Pancreas (tissue), 10 donors: ENCODE measurements at regions not wholly inside any gene's neighbourhood (a gene's known extent, or its start where the extent isn't known, plus 50 kb on each side); places are given as distances from the start of the nearest gene placed in this dataset.

ENCODE experiments used
- ATAC-seq, 4 donors: fragments of 200-7000 bp; cut with Tn5 transposase; one replicate each; pipeline versions ENCODE4 v1.8.0 to v1.9.1; 2020; ENCODE audit warnings: mild to moderate bottlenecking in 4 of 4, moderate library complexity in 4 of 4
- DNase-seq, 6 donors: peaks; one replicate each; pipeline ENCODE4 v3.0.0-alpha.2; 2020
- FAIRE-seq: peaks from 2 replicates; lab custom pipeline; 2012; peaks lifted over from hg19 to GRCh38; lab: Jason Lieb, UNC
- H3K27ac ChIP-seq, 4 donors: fragments of 200-600 bp; sonication (generic); 1 replicate in 3 of 4; 2 replicates in 1 of 4; pipeline versions ENCODE4 v1.5.0 to v1.8.0; 2020
- H3K27me3 ChIP-seq, 4 donors: fragments of 200-600 bp; one replicate each; pipeline ENCODE4 v1.8.0; 2021
- H3K36me3 ChIP-seq, 3 donors: fragments of 200-600 bp; sonication (generic) in 1 of 3; one replicate each; pipeline versions ENCODE4 v1.5.0 to v1.8.0; 2020 to 2021
- H3K4me1 ChIP-seq, 3 donors: fragments of 200-600 bp; one replicate each; pipeline ENCODE4 v1.8.0; 2021
- H3K4me3 ChIP-seq, 4 donors: fragments of 200-600 bp; sonication (generic) in 2 of 4; one replicate each; pipeline versions ENCODE4 v1.5.0 to v1.8.0; 2020 to 2021
- H3K9me3 ChIP-seq, 4 donors: fragments of 200-600 bp; one replicate each; pipeline ENCODE4 v1.8.0; 2021
- CTCF ChIP-seq, 4 donors: fragments of 200-600 bp; sonication (generic) in 3 of 4; IDR thresholded peaks; one replicate each; pipeline versions ENCODE4 v1.5.0 to v1.8.0; 2021; ENCODE audit warnings: antibody characterized with exemption in 4 of 4
- WGBS, 2 donors: extraction: QIAGEN DNeasy Blood & Tissue Kit; methylation state at CpG; one replicate each; pipeline ENCODE4 v1.1.7; 2013; 5-methylcytosine and 5-hydroxymethylcytosine counted together
- intact Hi-C, 3 donors: fragments of 100-400 bp; cut with DNase I; formaldehyde crosslinking; loops; one replicate each; pipeline versions ENCODE4 v1.11.1 to v1.14.2; 2022
- donor health status: healthy with polysubstance abuse.
- donor health status: DM: no; HTN: no; CAD: no; lungs with moderate emphysema.
- donor health status: DM: no; HTN: no; CAD: no.
- donor health status: control.
- donor health status: control.
- donor health status: Bipolar disorder and iron deficiency.
- donor health status: DM: yes; HTN: yes; CAD: no.
- donor health status: DM: no; HTN: no; CAD: no.
- donor health status: DM: no; HTN: no; CAD: no.
- donor health status: DM: yes; HTN: yes; CAD: no.

- no peak overlapping the region for H3K27ac ChIP-seq
- no peak overlapping the region for H3K4me3 ChIP-seq
- no peaks in the 10 kb centered on the region for H3K9me3 ChIP-seq
- TF ChIP-seq CTCF (IDR thresholded peaks at IDR 0.05): no peak
- FAIRE-seq (no peak), ATAC-seq (no peak), DNase-seq (no peak)
- intact Hi-C loops: no loop called here
- H3K36me3 ChIP-seq: no peaks in the 10 kb centered on the region
- no peaks in the 10 kb centered on the region for H3K4me1 ChIP-seq
- no peaks in the 10 kb centered on the region for H3K27me3 ChIP-seq
- 85 to 89% methylated on average over 2 of the region's 2 CpGs for WGBS, 2 donors
Observed at GRCh38 chr1:87572891-87573290, 244.2 kb downstream of the LMO4 start.

GRCh38 chr1:87575528-87575927 is 246.8 kb downstream of the LMO4 start:
- Histone ChIP-seq H3K36me3 (no peaks in the 10 kb centered on the region), H3K9me3 (no peaks in the 10 kb centered on the region), H3K27ac (no peak overlapping the region), H3K4me3 (no peak overlapping the region), H3K4me1 (no peaks in the 10 kb centered on the region), H3K27me3 (no peaks in the 10 kb centered on the region)
- intact Hi-C loops: no loop called here
- FAIRE-seq: no peak
- TF ChIP-seq CTCF (IDR thresholded peaks at IDR 0.05): no peak
- 68 to 72% methylated on average over 3 of the region's 3 CpGs for WGBS, 2 donors
- DNase-seq: no peak
- ATAC-seq: no peak

GRCh38 chr1:87578464-87578863 is 249.8 kb downstream of the LMO4 start:
- Histone ChIP-seq H3K27me3 (no peaks in the 10 kb centered on the region), H3K4me1 (no peaks in the 10 kb centered on the region), H3K27ac (no peak overlapping the region), H3K9me3 (no peaks in the 10 kb centered on the region), H3K4me3 (no peak overlapping the region), H3K36me3 (no peaks in the 10 kb centered on the region)
- intact Hi-C loops: no loop called here
- no peak for ATAC-seq
- TF ChIP-seq CTCF (IDR thresholded peaks at IDR 0.05): no peak
- no peak for FAIRE-seq
- no peak for DNase-seq
- 19 to 21% methylated on average over 3 of the region's 3 CpGs for WGBS, 2 donors

- H3K4me3 ChIP-seq: no peak overlapping the region
- H3K27ac ChIP-seq: no peak overlapping the region
- ATAC-seq: no peak
- 55 to 70% methylated on average over 4 of the region's 4 CpGs for WGBS, 2 donors
- intact Hi-C loops: no loop called here
- no peaks in the 10 kb centered on the region for H3K9me3 ChIP-seq
- no peak for TF ChIP-seq CTCF (IDR thresholded peaks at IDR 0.05)
- no peaks in the 10 kb centered on the region for H3K4me1 ChIP-seq
- DNase-seq: no peak
- H3K27me3 ChIP-seq: no peaks in the 10 kb centered on the region
- no peaks in the 10 kb centered on the region for H3K36me3 ChIP-seq
- FAIRE-seq: no peak
Observed at GRCh38 chr1:87583459-87583858, 254.8 kb downstream of the LMO4 start.

GRCh38 chr1:87584586-87584985 is 255.9 kb downstream of the LMO4 start:
- FAIRE-seq (no peak), DNase-seq (no peak), ATAC-seq (no peak)
- Histone ChIP-seq H3K27ac (no peak overlapping the region), H3K9me3 (no peaks in the 10 kb centered on the region), H3K36me3 (no peaks in the 10 kb centered on the region), H3K4me3 (no peak overlapping the region), H3K4me1 (no peaks in the 10 kb centered on the region), H3K27me3 (no peaks in the 10 kb centered on the region)
- no peak for TF ChIP-seq CTCF (IDR thresholded peaks at IDR 0.05)
- WGBS, 2 donors: 38 to 58% methylated on average over 1 of the region's 1 CpG
- intact Hi-C loops: no loop called here
